PC-3 (cell line): ENCODE measurements at regions not wholly inside any gene's neighbourhood (a gene's known extent, or its start where the extent isn't known, plus 50 kb on each side); places are given as distances from the start of the nearest gene placed in this dataset.

Experiments
- CTCF ChIP-seq: fragments of 300-600 bp; sonication (generic); conservative IDR thresholded peaks from 2 replicates; pipeline ENCODE4 v1.5.1; 2017; ENCODE audit warnings: antibody characterized with exemption, low read depth, mild to moderate bottlenecking, low read length
- EZH2 ChIP-seq: fragments of 300-600 bp; sonication (generic); IDR thresholded peaks from one replicate; pipeline ENCODE4 v1.6.1; 2017; ENCODE audit warnings: antibody characterized with exemption, mild to moderate bottlenecking, low read length; ENCODE audit not compliant: unreplicated experiment
- EZH2phosphoT487 ChIP-seq: fragments of 300-600 bp; sonication (generic); IDR thresholded peaks from 2 replicates; pipeline ENCODE4 v1.6.1; 2018; ENCODE audit warnings: mild to moderate bottlenecking, antibody characterized with exemption, low read length, borderline replicate concordance

DNA sequence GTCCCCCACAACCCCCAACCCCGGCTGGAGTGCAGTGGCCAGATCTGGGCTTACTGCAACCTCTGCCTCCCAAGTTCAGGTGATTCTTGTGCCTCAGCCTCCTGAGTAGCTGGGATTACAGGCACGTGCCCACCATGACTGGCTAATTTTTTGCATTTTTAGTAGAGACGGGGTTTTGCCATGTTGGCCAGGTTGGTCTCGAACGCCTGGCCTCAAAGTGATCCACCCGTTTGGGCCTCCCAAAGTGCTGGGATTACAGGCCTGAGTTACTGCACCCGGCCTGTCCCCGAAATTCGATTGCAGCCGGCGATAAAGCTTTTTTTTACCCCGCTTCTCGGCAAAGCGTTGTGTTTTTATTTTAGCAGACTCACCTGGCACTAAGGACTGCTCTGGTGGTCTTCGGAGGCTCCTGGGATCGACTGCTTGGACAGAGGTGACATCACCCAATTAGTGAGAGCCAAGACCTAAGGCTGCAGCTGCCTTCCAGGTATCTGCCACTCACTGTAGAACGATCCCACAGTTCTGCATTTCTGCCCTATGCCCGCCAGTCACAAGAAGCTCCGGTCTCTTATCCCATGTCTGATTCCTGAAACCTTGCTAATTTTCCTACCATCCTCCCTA, 82.2 kb upstream of the ARL4D start:
- no peak for TF ChIP-seq CTCF
- no peak for TF ChIP-seq EZH2
- no peak for TF ChIP-seq EZH2phosphoT487
